Endothelial cell of umbilical vein (primary cell): ENCODE measurements at regions not wholly inside any gene's neighbourhood (a gene's known extent, or its start where the extent isn't known, plus 50 kb on each side); places are given as distances from the start of the nearest gene placed in this dataset.

ENCODE experiments used
- BruUV-seq: library from RNA; stranded (reverse); fragments of 400-500 nt; replicated peaks from 2 replicates; lab custom pipeline; 2021; lab: Mats Ljungman, UMichigan
- CTCF ChIA-PET: fragments of 300-600, 350-600 bp; sonication (Branson Sonifier 250); formaldehyde crosslinking; loops from one replicate; lab custom pipeline; 2021; ENCODE audit warnings: antibody characterized with exemption, inconsistent platforms; lab: Charles Lee
- POLR2A ChIA-PET: fragments of 300-600, 350-600 bp; sonication (Branson Sonifier 250); formaldehyde crosslinking; loops from one replicate; lab custom pipeline; 2021; ENCODE audit warnings: antibody characterized with exemption, inconsistent platforms; lab: Charles Lee
- DNase-seq: peaks from one replicate; pipeline ENCODE4 v3.0.0-alpha.2; 2011; ENCODE audit warnings: low read depth, low spot score
- FAIRE-seq: peaks from 2 replicates; lab custom pipeline; 2011; peaks lifted over from hg19 to GRCh38; lab: Jason Lieb, UNC
- H2AFZ ChIP-seq: 2 replicates; pipeline ENCODE4 v1.6.0; 2012; ENCODE audit warnings: low read depth, low read length, control low read depth, inconsistent platforms
- H3K27ac ChIP-seq: 2 replicates; pipeline ENCODE4 v1.5.1; 2011; ENCODE audit warnings: low read depth, mild to moderate bottlenecking, control low read depth, low read length, moderate library complexity; ENCODE audit not compliant: insufficient read depth
- H3K27me3 ChIP-seq, 2 experiments: 2 replicates each; pipeline versions ENCODE4 v1.6.0 to v1.6.1; 2011; ENCODE audit warnings: low read length in 2 of 2, mixed read lengths in 1 of 2; ENCODE audit not compliant: control insufficient read depth in 2 of 2, insufficient read depth in 2 of 2
- H3K36me3 ChIP-seq, 2 experiments: 2 replicates in 1 of 2; 3 replicates in 1 of 2; pipeline ENCODE4 v1.5.1; 2011; ENCODE audit warnings: low read length in 2 of 2, mild to moderate bottlenecking in 1 of 2, moderate library complexity in 1 of 2; ENCODE audit not compliant: control insufficient read depth in 2 of 2, insufficient read depth in 2 of 2; ENCODE audit errors: extremely low read depth in 1 of 2
- H3K4me1 ChIP-seq: 3 replicates; pipeline ENCODE4 v1.5.1; 2011; ENCODE audit warnings: mild to moderate bottlenecking, low read length; ENCODE audit not compliant: control insufficient read depth, insufficient read depth; ENCODE audit errors: extremely low read depth
- H3K4me2 ChIP-seq: 2 replicates; pipeline ENCODE4 v1.6.1; 2011; ENCODE audit warnings: low read length, control low read depth, mixed read lengths; ENCODE audit not compliant: insufficient read depth
- H3K4me3 ChIP-seq, 3 experiments: fragments of 200-600 bp in 1 of 3; sonication (generic), shearing (Covaris generic) in 1 of 3; replicated peaks in 1 of 3; 2 replicates each; pipeline ENCODE4 v1.5.1; 2011 to 2016; ENCODE audit warnings: control low read depth in 3 of 3, low read length in 3 of 3, mild to moderate bottlenecking in 2 of 3, inconsistent platforms in 1 of 3, low read depth in 1 of 3, moderate library complexity in 1 of 3; ENCODE audit not compliant: insufficient read depth in 1 of 3
- H3K79me2 ChIP-seq: 2 replicates; pipeline ENCODE4 v1.6.0; 2012; ENCODE audit warnings: low read length, inconsistent platforms; ENCODE audit not compliant: control insufficient read depth, insufficient read depth
- H3K9ac ChIP-seq: replicated peaks from 2 replicates; pipeline ENCODE3; 2011; ENCODE audit warnings: low read length, control low read depth; ENCODE audit not compliant: insufficient read depth; ENCODE audit errors: extremely low read depth
- H3K9me1 ChIP-seq: replicated peaks from 3 replicates; pipeline ENCODE4 v1.6.0; 2011; ENCODE audit warnings: mild to moderate bottlenecking, low read length; ENCODE audit not compliant: control insufficient read depth, insufficient read depth; ENCODE audit errors: extremely low read depth
- H3K9me3 ChIP-seq: replicated peaks from 2 replicates; pipeline ENCODE4 v1.5.1; 2012; ENCODE audit warnings: low read length, inconsistent platforms; ENCODE audit not compliant: control insufficient read depth, insufficient read depth
- H4K20me1 ChIP-seq: replicated peaks from 2 replicates; pipeline ENCODE3; 2011; ENCODE audit warnings: mild to moderate bottlenecking, low read length; ENCODE audit not compliant: control insufficient read depth, insufficient read depth; ENCODE audit errors: extremely low read depth
- CTCF ChIP-seq, 2 donors: IDR thresholded peaks; 1 replicate in 1 of 2; 2 replicates in 1 of 2; pipeline ENCODE4 v1.5.1; 2011; ENCODE audit warnings: low read length in 2 of 2, mild to moderate bottlenecking in 2 of 2, moderate library complexity in 2 of 2, control low read depth in 1 of 2, inconsistent platforms in 1 of 2, low read depth in 1 of 2; ENCODE audit not compliant: insufficient read depth in 1 of 2; ENCODE audit errors: extremely low read depth in 1 of 2
- EZH2 ChIP-seq: IDR thresholded peaks from 2 replicates; pipeline ENCODE4 v1.6.1; 2012; ENCODE audit warnings: borderline replicate concordance, low read depth, mild to moderate bottlenecking, moderate library complexity, low read length, inconsistent platforms; ENCODE audit not compliant: severe bottlenecking
- FOS ChIP-seq: IDR thresholded peaks from 2 replicates; pipeline ENCODE4 v1.6.1; 2011; ENCODE audit warnings: mild to moderate bottlenecking, low read length, moderate library complexity, borderline replicate concordance; ENCODE audit not compliant: insufficient read depth
- JUN ChIP-seq: IDR thresholded peaks from 2 replicates; pipeline ENCODE4 v1.6.1; 2011; ENCODE audit warnings: borderline replicate concordance, low read depth; ENCODE audit not compliant: insufficient read length, insufficient read depth
- MAX ChIP-seq: IDR thresholded peaks from 2 replicates; pipeline ENCODE4 v1.6.1; 2011; ENCODE audit not compliant: insufficient read depth, insufficient read length
- MYC ChIP-seq: IDR thresholded peaks from one replicate; pipeline ENCODE4 v1.6.1; 2011; ENCODE audit warnings: mild to moderate bottlenecking, low read depth, low read length
- POLR2AphosphoS5 ChIP-seq: IDR thresholded peaks from 2 replicates; pipeline ENCODE4 v1.6.1; 2012; ENCODE audit warnings: low read depth, mild to moderate bottlenecking, control low read depth, low read length, moderate library complexity; ENCODE audit not compliant: insufficient read depth
- dilution Hi-C: fragments of 300-500 bp; cut with MboI; formaldehyde crosslinking; loops from one replicate; pipeline ENCODE4 v1.15.0; 2019; ENCODE audit warnings: low sequenced_read_pairs; ENCODE audit not compliant: extremely low pct_ligation_motif_present
- intact Hi-C: fragments of 100-400 bp; cut with micrococcal nuclease; formaldehyde crosslinking; loops from one replicate; pipeline ENCODE4 v1.10.0; 2022

- BruUV-seq, result no TSS peak
- intact Hi-C loops, result no loop called here
- TF ChIP-seq POLR2AphosphoS5, result no peak
- no peak for TF ChIP-seq FOS
- no peak for TF ChIP-seq CTCF (IDR thresholded peaks at IDR 0.05; ENCODE audit: extremely low read depth in 1 of 2, insufficient read depth in 1 of 2, low read depth in 1 of 2, low read length in 2 of 2)
- TF ChIP-seq EZH2, result no peak
- TF ChIP-seq MYC, result no peak
- no peak for TF ChIP-seq JUN
- TF ChIP-seq MAX, result no peak
- Histone ChIP-seq H3K36me3 (no peaks in the 10 kb centered on the region), H3K9me3 (no peaks in the 10 kb centered on the region), H3K9me1 (no peaks in the 10 kb centered on the region), H3K79me2 (no peaks in the 10 kb centered on the region), H3K9ac (no peak overlapping the region), H2AFZ (no peak overlapping the region), H3K27me3 (no peaks in the 10 kb centered on the region), H3K4me1 (no peaks in the 10 kb centered on the region), H4K20me1 (no peaks in the 10 kb centered on the region), H3K4me3 (no peak overlapping the region), H3K4me2 (no peak overlapping the region), H3K27ac (no peak overlapping the region)
- ChIA-PET POLR2A (no interaction called here), CTCF (no interaction called here)
- no peak for DNase-seq
- dilution Hi-C loops, result no loop called here
- no peak for FAIRE-seq
Observed at GRCh38 chr3:162213956-162214355, 717.3 kb downstream of the OTOL1 start.
